ENCODE measurements at regions not wholly inside any gene's neighbourhood (a gene's known extent, or its start where the extent isn't known, plus 50 kb on each side); places are given as distances from the start of the nearest gene placed in this dataset.
"Not testable (repeated sequence)": the region's sequence is repeated elsewhere in the genome, so short reads cannot be mapped to it uniquely, and the experiment has no call there.

GRCh38 chr9:42239445-42240260 is 56.2 kb downstream of the SPATA31A6 start:
- H3K27ac Mint-ChIP-seq; H3K27me3 Mint-ChIP-seq (ENCODE audit: low read depth); H3K4me3 Mint-ChIP-seq; H3K9me3 Mint-ChIP-seq; H3K4me1 Mint-ChIP-seq; H3K36me3 Mint-ChIP-seq (ENCODE audit: low read depth): not testable (repeated sequence)

GRCh38 chr9:42240261-42240579 is 56.8 kb downstream of the SPATA31A6 start:
- H3K27ac Mint-ChIP-seq; H3K27me3 Mint-ChIP-seq (ENCODE audit: low read depth); H3K4me1 Mint-ChIP-seq; H3K36me3 Mint-ChIP-seq (ENCODE audit: low read depth); H3K4me3 Mint-ChIP-seq; H3K9me3 Mint-ChIP-seq: not testable (repeated sequence)

DNA sequence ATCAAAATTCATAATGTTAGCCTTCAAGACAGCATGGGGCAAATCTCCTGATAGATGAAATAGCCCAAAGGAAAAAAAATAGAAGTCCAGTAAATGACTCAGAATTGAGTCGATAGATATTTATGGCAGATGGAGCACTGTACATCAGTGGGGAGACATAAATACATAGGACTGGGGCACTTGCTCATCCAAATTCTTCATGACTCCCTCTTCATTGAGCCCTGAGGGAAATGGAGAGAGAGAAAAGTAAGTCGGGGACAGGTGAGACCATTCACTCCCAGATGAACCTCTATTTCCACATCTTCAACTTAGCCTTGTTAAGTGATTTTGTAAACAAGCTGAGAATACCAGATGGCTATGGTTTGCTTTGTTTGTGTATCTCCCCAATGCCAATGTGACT is 59.8 kb downstream of the SPATA31A6 start:
- H3K27ac Mint-ChIP-seq; H3K4me1 Mint-ChIP-seq; H3K27me3 Mint-ChIP-seq (ENCODE audit: low read depth); H3K36me3 Mint-ChIP-seq (ENCODE audit: low read depth); H3K9me3 Mint-ChIP-seq; H3K4me3 Mint-ChIP-seq: not testable (repeated sequence)

GRCh38 chr9:42243822-42244221 is 60.4 kb downstream of the SPATA31A6 start:
- H3K9me3 Mint-ChIP-seq; H3K27me3 Mint-ChIP-seq (ENCODE audit: low read depth); H3K4me3 Mint-ChIP-seq; H3K36me3 Mint-ChIP-seq (ENCODE audit: low read depth); H3K4me1 Mint-ChIP-seq; H3K27ac Mint-ChIP-seq: not testable (repeated sequence)

DNA sequence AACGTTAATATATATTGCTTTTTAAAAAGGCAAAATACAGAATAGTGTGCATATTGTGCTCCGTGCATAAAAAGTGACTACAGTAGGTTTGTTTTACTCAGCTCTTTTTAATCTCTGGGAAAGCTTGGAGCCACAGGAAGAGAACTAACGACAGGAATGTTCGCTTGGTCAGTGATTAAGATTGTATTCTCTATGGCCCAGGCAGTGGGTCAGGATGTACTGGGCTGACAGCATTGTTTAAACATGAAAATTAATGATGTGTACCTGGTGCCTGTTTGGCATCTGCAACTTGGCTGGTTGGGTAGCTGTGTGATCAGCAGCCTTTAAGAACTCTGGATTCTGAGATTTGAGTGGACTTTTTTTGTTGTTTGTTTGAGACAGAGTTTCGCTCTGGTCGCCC is 85.3 kb downstream of the SPATA31A6 start:
- H3K9me3 Mint-ChIP-seq; H3K27ac Mint-ChIP-seq; H3K4me3 Mint-ChIP-seq; H3K27me3 Mint-ChIP-seq (ENCODE audit: low read depth); H3K4me1 Mint-ChIP-seq; H3K36me3 Mint-ChIP-seq (ENCODE audit: low read depth): not testable (repeated sequence)

DNA sequence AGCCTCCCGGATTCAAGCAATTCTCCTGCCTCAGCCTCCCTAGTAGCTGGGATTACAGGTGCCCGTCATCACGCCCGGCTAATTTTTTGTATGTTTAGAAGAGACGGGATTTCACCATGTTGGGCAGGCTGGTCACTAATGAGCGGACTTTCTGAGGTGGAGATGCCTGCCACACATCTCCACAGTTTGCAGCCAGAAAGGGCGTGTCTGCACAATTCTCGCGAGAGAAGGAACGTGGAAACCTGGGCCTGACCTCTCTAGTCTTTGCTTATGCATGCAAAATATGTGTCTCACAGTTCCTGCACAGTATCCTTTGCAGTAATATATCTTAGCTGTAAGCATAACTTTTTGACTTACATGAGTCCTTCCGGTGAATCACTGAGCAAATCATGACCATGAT is 85.7 kb downstream of the SPATA31A6 start:
- not testable (repeated sequence) for H3K27me3 Mint-ChIP-seq (ENCODE audit: low read depth); H3K4me1 Mint-ChIP-seq; H3K36me3 Mint-ChIP-seq (ENCODE audit: low read depth); H3K9me3 Mint-ChIP-seq; H3K27ac Mint-ChIP-seq; H3K4me3 Mint-ChIP-seq

DNA sequence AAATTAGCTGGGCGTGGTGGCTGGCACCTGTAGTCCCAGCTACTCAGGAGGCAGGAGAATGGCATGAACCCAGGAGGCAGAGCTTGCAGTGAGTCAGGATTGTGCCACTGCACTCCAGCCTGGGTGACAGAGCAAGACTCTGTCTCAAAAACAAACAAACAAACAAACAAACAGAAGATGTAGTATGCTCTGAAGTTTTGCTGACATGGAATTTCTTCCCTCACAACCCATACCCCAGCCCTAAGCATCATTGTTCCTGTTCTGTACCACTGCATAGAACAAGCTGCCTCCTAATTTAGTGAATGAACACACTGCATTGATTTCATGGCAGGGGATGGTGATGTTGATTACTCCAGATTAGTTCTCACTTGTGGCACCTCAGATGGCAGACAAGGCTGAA is 89.7 kb downstream of the SPATA31A6 start:
- not testable (repeated sequence) for H3K27me3 Mint-ChIP-seq (ENCODE audit: low read depth); H3K4me1 Mint-ChIP-seq; H3K9me3 Mint-ChIP-seq; H3K4me3 Mint-ChIP-seq; H3K27ac Mint-ChIP-seq; H3K36me3 Mint-ChIP-seq (ENCODE audit: low read depth)

- no peaks in the 10 kb centered on the region for H3K4me1 Mint-ChIP-seq
- no peak overlapping the region for H3K27ac Mint-ChIP-seq
- no peak overlapping the region for H3K4me3 Mint-ChIP-seq
- H3K9me3 Mint-ChIP-seq = no peaks in the 10 kb centered on the region
- no peaks in the 10 kb centered on the region for H3K36me3 Mint-ChIP-seq (ENCODE audit: low read depth)
- peaks cover 8% of the 10 kb centered on the region for H3K27me3 Mint-ChIP-seq (ENCODE audit: low read depth)
- no peak for TF ChIP-seq CTCF (IDR thresholded peaks at IDR 0.05; ENCODE audit: unreplicated experiment in 3 of 3)
These were observed 91.7 kb downstream of the SPATA31A6 start for GRCh38 chr9:42275141-42275540.

- H3K9me3 Mint-ChIP-seq; H3K27me3 Mint-ChIP-seq (ENCODE audit: low read depth); H3K27ac Mint-ChIP-seq; H3K4me1 Mint-ChIP-seq; H3K36me3 Mint-ChIP-seq (ENCODE audit: low read depth); H3K4me3 Mint-ChIP-seq: not testable (repeated sequence)
These were observed 99.2 kb downstream of the SPATA31A6 start for GRCh38 chr9:42282531-42283178.

- H3K27me3 Mint-ChIP-seq (ENCODE audit: low read depth); H3K27ac Mint-ChIP-seq; H3K36me3 Mint-ChIP-seq (ENCODE audit: low read depth); H3K4me3 Mint-ChIP-seq; H3K9me3 Mint-ChIP-seq; H3K4me1 Mint-ChIP-seq: not testable (repeated sequence)
These were observed 99.7 kb downstream of the SPATA31A6 start for GRCh38 chr9:42283179-42283543.

DNA sequence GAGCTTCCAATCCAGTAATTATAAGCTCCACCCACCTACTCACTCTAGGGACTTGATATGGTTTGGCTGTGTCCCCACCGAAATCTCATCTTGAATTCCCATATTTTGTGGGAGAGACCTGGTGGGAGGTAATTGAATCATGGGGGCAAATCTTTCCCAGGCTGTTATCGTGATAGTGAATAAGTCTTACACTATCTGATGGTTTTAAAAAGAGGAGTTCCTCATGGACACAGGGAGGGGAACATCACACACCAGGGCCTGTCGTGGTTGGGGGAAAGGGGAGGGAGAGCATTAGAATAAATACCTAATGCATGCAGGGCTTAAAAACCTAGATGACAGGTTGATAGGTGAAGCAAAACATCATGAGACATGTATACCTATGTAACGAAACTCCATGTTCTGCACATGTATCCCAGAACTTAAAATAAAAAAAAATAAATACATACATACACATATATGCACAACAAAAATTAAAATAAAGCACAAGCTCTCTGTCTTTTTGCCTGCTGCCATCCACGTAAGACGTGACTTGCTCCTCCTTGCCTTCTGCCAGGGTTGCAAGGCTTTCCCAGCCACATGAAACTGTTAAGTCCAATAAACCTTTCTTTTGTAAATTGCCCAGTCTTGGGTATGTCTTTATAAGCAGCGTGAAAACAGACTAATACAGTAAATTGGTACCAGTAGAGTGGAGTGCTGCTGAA is 102.8 kb downstream of the SPATA31A6 start:
- H3K27ac Mint-ChIP-seq; H3K4me3 Mint-ChIP-seq; H3K27me3 Mint-ChIP-seq (ENCODE audit: low read depth); H3K36me3 Mint-ChIP-seq (ENCODE audit: low read depth); H3K4me1 Mint-ChIP-seq; H3K9me3 Mint-ChIP-seq: not testable (repeated sequence)

DNA sequence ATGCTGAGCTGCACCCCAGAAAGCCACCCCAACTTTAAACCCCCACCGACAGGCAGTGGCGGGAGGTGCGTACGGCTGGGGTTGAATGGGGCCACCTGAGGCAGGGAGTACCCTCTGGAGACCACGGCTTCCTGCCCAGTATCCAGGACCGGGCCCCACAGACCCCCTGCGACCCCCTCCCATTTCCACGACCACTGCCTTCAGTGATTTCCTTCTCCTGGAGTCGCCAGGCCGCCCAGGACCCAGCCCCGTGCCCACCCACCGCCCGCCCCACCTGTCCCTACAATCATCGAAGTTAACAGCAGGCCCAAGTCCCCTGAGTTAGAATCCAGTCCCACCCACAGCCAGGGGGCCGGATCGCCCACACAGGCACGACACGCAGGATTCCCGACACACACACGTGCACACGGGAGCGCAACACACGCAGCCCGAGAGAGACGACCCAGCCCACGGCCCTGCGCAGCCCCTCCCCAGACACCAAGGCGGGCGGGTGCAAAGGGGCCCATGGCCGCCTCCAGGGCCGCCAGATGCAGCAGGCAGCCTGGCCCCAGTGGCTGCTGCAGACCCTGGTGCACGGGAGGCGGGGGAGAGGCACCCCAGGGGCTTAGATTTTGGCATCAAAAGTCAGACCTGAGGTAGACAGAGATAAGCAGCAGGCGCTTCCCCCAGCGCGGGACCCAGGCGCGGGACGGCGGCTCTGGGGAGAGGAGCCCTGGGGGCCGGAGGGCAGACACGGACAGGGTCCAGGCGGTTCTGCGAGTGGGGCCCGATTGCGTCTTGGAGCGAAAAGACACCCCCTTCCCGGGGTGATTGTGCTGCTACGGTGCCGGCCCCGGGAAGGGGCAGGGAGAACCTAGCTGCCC is 104.8 kb downstream of the SPATA31A6 start:
- not testable (repeated sequence) for H3K4me1 Mint-ChIP-seq; H3K36me3 Mint-ChIP-seq (ENCODE audit: low read depth); H3K9me3 Mint-ChIP-seq; H3K27me3 Mint-ChIP-seq (ENCODE audit: low read depth); H3K4me3 Mint-ChIP-seq; H3K27ac Mint-ChIP-seq

DNA sequence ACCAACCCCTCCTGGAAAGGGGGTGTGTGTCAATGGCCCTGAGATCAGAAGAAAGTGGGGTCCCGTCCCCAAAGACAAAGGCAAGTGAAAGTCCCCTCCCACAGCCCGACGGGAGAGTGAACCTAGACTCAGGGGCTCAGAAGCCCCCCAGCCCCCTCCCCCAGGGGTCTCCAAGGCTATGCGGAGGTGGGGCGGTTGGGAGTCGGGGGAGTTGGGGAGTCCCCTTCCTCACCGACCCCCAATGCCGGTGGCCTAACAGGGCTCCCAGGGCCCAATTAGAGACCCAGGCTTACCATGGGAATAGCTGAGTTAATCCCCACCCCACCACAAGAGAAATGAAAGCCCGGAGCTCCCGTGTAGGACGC is 105.4 kb downstream of the SPATA31A6 start:
- H3K36me3 Mint-ChIP-seq (ENCODE audit: low read depth); H3K4me1 Mint-ChIP-seq; H3K27me3 Mint-ChIP-seq (ENCODE audit: low read depth); H3K27ac Mint-ChIP-seq; H3K4me3 Mint-ChIP-seq; H3K9me3 Mint-ChIP-seq: not testable (repeated sequence)

DNA sequence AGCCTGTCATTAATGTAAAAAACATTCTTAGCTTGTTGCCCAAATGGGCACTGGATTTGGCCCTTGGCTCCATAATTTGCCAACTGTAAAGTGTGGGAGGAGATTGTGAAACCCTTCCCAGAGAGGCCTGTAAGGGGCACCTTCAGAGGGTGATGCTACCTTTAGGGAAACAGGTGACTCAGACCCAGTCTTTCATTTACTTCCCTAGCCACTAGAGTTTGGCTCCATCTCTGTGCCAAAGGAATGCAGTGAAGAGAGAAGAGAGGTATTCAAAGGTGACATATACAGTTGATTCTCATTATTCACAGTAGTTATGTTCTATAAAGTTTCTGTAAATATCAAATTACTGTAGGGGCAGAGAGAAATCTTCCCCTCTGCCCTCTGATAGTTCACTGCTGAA is 116.7 kb downstream of the SPATA31A6 start:
- not testable (repeated sequence) for H3K4me1 Mint-ChIP-seq; H3K36me3 Mint-ChIP-seq (ENCODE audit: low read depth); H3K27me3 Mint-ChIP-seq (ENCODE audit: low read depth); H3K4me3 Mint-ChIP-seq; H3K9me3 Mint-ChIP-seq; H3K27ac Mint-ChIP-seq
